Nucleus accumbens (tissue), 56 donors: ENCODE measurements at regions not wholly inside any gene's neighbourhood (a gene's known extent, or its start where the extent isn't known, plus 50 kb on each side); places are given as distances from the start of the nearest gene placed in this dataset.

Experiments used
- DNase-seq, 56 donors: peaks; one replicate each; lab custom pipeline; 2025; lab: John Stamatoyannopoulos, UW

DNA sequence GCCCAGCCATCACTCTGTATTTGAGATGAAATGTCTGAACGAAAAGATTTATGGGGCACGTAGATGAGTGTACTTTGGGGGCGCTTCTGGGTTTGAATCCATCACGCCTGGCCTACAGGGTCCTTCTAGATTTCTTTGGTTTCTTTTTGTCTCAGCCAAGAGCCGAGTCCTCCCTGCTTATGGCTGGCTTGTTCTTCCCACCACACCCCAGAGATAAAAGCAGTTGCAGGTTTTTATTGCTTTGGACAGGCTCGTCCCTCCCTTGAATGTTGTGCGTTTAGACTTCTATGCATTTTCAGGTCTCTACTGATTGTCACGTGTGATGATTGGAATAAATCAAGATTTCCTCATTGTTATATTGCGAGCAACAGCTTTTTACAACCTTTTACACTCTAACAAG lies 104.8 kb upstream of the CHRNA7 start:
- DNase-seq, result no peak

DNA sequence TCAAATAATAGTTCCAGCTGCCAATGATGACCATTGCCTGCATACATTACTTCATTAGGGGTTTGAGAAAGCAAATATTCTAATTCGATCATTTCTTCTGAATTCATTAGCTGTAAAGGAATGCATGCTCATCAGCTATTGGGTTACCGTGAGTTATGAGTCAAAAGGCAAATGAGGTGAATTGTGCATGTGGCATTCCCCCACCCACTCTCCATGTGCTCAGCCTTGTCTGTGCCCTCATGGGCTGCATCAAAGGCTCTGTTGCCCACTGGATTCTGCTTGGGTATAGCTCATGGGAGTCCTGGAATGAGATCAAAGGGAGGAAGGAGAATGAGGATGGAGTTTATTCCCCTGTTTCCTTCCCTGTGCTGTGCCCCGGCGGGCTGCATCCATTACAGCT lies 99.3 kb upstream of the CHRNA7 start:
- DNase-seq, result no peak

DNA sequence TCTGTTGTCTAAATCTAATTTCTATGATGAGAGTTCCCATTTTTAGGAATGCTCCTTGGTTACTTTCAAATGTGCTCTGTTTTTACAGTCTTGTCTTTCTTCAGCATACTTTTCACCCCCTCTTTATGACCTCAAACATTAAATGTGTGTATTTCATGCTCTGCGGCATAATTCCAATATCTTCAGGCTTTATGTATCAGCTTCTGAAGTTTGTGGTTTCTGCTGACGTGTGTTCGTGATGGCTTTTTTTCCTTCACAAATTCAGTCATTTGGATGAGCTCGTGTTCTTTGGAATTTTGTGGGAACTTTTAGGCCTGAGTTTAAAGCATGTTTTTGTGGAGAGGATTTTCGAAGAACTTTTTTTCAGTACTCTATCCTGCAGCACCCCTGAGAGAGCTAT lies 97.7 kb upstream of the CHRNA7 start:
- no peak for DNase-seq

DNA sequence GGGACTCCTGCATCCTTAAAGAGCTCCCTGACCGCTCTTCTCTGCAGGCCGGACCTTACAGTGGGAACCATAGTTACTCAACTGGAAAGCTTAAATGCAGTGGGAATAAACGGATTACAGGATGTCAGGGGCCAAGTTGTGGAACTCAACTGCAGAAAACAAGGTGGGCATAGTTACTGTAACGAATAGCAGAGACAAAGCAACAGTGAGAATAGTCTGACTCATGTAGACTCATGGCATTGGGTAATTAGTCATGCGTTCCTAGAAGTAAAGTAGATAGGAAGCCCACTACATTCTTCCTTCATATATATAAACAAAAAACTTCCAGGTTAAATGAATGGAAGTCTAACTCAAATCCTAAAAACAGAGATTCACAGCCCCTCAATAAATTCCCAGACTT lies 95.5 kb upstream of the CHRNA7 start:
- no peak for DNase-seq

DNA sequence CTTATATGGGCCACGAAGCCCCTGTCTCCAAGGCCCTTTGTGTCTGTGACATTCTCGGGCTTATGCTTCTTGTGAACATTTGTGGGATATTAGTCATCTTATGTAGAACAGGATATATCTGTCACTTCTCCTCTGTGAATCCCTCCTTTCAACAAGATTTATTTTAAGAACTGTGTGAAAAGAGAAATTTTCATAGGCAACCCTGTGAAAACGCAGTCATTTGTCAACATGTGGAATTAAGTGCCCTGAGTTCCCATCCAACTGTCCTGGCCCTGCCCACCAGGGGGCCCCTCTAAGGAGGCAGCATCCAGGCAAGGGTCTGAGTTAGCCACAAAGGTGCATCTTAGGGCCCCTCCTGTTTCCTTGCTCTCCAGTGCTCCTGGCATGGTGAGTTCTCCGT lies 76.8 kb upstream of the CHRNA7 start:
- DNase-seq, result peak in 1 of 56 donors; percentile 6

DNA sequence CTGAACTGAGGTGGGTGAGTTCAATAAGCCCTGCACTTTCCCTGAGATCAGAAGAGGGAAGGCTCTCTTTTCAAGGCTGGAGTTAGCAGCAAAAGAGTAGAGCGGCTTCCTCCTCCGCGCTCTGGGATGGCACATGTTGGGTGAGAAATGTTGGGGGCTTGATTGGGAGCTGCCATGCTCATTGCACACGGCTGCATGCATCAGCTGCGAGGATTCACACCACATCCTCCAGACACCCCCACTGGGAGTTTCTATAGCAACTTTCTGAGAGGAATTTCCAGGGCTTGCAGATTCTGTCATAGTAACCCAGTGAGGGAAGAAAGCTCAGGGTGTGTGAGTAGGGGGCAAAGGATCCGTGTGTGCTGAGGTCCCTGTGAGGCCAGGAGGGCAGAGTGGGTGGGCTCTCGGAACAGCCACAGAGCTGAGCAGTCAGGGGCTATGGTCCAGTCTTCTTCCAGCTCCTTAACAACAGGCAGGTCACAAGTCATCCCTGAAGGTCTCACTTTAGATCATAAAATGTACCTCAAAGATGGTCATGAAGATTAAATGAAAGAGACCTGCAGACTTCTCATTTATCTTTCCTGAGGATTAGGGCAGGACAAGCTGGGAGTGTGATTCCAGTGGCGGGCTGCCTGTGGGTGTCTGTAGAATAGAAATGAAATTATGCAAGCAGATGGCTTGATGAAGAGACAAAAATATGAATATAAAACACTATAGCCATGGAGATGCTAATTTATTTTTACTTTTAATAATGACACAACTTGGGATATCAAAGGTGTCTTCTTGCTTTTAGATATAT lies 75.7 kb upstream of the CHRNA7 start:
- DNase-seq, result peak in 27 of 56 donors; percentile 7 to 80 (median 27)

DNA sequence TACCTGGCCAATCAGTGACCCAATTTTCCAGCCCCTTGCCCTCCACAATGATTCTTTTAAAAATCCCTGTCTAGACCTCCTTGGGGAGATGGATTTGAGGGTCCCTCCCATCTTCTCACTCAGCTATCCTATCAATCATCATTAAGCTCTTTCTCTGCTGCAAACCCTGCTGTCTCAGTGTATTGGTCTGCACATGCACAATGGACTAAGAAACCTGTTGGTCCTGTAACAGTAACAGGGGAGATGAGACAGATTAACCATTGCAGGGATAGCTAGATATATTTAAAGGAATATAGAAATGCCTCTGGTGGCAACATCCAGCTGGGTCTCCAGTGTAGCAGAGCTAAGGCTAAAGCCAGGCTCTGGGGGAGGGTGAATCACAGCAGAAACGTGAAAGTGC lies 74.6 kb upstream of the CHRNA7 start:
- no peak for DNase-seq

DNA sequence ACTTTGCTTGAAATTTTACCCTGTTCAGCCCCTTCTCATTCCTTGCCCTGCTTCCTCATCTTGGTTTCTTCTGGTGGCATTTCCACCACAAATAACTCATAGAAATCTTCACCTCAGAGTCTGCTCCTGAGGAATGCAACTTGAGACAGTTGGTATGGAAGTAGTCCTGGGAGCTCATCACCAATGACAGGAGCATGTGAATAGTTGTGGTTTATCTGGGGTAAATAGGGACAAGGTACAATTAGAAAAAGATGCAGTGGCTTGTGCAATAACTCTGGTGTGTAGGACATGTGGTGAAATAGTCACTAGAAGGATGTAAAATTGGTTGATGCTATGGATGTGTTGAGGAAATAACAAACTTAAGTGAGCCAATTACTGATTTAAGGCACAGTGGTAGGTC lies 72.7 kb upstream of the CHRNA7 start:
- no peak for DNase-seq

DNA sequence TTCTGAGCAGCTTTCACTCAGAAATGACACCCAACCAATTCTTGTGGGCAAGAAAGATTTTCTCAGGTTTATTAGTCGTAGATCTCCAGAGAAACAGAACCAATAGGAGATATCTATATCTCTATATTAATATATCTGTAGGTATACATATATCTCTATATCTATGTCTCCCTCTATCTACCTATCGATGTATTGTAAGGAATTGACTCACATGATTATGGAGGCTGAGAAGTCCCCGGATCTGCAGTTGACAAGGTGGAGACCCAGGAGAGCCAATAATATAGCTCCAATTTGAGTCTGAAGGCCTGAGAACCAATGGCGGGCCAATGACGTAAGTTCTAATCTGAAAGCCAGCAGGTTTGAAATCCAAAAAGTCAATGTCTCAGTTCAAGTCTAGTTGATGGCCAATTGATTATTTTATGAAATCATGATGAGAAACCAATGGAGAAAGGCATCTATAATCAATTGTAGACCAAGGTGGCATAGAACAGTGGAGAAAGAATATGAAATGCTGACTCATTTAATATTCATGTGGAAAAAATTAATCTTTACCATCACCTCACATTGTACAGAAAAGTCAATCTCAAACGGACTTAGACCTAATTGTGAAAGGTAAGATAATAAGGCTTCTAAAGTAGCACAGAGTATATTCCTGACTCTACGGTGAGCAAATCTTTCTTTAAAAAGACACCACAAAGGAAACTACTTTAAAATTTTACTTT lies 65.6 kb upstream of the CHRNA7 start:
- DNase-seq, result no peak

DNA sequence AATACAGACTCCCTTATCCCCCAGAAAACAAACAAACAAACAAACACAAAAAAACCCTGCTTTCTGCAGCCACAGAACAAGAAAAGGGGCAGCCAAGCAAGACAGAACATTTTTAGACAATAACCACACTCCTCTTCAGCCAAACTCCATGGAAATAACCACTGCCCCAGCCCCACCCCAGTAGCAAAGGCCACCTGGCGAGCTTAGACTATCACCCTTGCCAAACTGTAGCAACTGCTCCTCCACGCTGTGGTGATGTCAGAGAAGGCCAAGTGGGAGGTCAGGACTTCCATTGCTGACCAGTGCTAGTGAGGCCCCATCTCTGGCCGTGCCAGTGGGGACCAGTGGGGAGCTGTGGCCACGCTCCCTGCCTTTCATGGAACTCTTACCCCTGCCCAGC lies 60.3 kb upstream of the CHRNA7 start:
- no peak for DNase-seq

DNA sequence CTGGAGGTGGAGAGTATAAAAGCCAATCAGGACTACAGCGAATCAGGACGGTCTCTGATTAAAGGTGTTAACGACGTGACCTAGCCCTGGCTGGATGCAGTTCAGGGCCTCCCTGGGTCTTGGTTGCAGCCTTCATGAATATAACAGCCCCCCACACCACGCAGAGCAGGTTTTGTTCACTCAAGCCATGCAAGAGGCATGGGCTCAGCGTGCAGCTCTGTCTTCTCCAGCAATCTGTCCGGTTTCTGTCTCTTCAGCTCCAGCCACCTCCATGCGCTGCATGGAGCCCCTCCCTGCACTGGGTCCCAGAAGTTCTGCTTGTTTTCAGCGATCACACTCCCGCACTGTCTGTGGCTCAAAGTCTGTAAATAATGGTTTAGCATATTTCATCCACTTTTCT lies 57.1 kb upstream of the CHRNA7 start:
- no peak for DNase-seq

DNA sequence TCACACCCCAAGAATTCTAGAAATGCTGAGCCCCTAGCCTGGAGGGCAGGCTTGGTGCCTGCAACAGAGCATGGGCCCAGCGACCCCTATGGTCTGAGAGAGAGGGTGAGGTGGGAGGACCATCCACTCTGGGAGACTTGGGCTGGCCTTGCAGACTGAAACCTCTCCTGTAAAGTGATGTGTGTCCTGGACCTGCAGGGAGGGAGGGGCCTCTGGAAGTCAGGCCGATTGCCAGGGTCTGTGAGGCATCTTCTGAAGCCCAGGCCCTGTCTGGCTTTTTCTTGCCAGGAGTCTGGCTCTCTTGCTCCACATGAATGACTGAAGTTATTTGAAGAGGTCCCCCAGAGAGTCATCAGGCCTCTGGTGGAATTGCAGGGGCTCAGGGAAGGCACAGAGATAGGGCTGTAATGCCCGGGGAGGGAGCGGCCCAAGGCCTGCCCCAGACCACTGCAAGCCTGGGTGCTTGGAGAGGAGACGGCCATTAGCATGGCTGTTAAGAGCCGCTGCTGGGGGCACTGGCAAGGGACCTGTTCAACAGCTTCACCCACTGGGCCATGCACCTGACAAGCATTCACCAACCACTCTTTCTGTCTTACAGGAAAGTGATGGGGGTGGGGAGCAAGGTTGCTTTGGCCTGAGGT lies 56.0 kb upstream of the CHRNA7 start:
- no peak for DNase-seq

DNA sequence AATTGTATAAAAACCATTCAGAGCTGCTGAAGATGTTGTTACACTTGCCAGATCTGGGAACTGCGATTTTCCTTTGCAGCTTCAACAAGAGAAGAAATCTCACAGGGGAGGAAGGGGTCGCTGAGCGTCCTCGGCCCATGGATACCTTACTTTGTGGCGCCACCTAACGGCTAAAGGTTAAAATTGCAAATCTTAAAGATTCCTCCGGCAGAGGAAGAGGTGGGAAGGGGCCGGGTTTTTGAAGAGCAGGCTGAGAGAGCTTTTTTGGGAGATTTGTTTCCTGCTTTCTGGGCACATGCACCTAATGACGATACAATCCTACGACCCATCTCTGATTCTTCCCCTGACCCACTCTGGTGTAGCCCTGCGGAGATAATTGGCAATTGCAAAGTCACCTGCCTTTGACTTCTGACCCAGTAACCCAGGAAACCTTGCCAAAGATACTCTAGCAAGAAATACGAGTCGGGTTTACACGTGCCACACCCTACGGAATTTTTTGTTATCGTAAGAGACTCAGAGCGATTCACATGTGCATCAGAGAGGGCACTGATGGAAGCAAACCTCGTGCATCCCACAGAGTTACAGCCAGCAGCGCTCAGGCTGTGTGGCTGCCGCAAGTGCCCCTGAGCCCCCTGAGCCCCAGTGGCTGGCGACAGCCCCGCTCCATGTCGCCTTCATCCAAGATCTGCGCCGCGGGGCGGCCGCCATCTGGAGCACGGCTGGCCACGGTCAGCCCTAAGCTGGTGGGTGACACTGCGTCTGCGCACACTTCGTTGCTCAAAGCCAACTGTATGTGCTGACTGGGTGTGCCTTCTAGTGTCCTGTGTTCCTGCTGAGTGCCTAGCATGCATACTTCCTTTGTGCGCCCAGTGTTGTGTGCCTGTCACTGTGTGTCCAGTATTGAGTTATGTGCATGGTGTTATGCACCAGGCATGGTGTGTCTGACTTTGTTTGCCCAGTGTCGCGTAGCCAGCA lies 55.2 kb upstream of the CHRNA7 start:
- peak in 28 of 56 donors; percentile 7 to 71 (median 32) for DNase-seq

DNA sequence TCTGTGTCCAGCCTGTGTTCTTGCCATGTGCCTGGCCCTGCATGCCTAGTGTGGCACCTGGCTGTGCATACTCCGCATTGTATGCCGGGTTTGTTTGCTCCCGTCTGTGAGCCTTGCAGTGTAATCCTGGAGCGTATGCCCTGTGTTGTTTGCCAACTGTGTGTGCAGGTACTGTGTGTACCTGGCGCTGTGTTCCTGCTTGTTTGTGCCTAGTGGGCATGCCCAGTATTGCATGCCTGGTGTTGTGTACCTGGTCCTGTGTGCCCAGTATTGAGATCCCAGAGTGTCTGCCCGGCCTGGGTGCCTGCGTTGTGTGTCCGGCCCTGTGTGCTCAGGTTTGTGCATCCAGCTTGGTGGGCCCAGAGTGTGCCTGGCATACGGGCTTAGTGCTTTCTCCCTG lies 54.5 kb upstream of the CHRNA7 start:
- DNase-seq, result no peak

DNA sequence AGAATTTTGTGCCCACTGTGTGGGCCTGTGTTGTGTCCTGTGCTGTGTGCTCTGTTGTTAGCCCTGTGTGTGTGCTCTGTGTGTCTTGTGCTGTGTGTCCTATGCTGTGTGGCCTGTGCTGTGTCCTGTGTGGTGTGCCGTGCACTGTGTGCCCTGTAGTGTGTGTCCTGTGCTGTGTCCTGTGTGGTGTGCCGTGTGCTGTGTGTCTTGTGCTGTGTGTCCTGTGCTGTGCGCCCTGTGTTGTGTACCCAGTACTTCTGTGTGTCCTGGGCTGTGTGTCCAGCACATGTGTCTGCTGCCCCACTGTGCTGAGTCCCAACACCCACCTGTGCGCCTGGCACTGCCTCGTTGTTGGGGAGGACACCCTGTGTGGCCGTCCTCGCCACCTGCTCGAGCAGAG lies 53.2 kb upstream of the CHRNA7 start:
- no peak for DNase-seq

DNA sequence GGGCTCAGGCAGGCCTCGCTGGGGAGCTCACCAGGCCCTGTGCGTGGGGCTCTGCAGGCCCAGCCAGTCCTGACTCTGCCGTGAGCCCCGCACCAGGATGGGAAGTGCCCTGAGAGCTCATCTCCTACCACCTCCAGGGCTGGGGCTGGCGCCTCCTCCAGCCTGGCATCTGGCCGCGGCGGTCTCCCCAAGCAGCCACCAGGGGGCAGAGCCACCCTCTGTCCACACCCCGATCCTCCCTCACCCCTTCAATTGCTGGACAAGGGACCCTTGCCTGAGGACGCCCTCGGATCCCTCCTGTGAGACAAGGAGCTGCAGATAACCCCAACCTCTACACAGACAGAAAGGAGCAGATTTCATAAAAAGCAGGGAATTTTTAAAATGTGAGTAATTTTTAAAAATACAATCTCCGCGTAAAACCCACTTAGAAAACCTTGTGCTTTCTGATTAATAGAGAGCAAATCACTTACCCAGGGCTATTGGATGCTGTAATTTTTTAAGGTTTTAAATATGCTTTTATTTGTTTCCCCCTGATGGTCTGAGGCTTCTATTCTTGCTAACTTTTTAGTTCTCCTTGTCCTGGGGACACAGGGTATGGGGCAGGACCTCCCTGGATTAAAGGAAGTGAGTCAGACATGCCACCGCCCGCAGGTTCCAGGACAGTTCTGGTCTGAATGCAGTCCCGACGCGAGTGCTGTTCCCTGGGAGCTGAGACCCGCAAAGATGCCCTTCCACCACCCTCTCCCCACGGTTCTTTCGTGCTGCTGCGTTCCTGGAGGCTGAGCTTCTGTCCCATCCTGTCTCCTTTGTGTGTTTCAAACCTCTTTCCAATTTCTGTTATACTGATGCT lies 52.3 kb upstream of the CHRNA7 start:
- peak in 38 of 56 donors; percentile 7 to 74 (median 29) for DNase-seq
